Daoy (cell line): ENCODE measurements at regions not wholly inside any gene's neighbourhood (a gene's known extent, or its start where the extent isn't known, plus 50 kb on each side); places are given as distances from the start of the nearest gene placed in this dataset.

Experiments
- DNase-seq: peaks from one replicate; pipeline ENCODE4 v3.0.0-alpha.2; 2015; ENCODE audit warnings: low read depth

DNA sequence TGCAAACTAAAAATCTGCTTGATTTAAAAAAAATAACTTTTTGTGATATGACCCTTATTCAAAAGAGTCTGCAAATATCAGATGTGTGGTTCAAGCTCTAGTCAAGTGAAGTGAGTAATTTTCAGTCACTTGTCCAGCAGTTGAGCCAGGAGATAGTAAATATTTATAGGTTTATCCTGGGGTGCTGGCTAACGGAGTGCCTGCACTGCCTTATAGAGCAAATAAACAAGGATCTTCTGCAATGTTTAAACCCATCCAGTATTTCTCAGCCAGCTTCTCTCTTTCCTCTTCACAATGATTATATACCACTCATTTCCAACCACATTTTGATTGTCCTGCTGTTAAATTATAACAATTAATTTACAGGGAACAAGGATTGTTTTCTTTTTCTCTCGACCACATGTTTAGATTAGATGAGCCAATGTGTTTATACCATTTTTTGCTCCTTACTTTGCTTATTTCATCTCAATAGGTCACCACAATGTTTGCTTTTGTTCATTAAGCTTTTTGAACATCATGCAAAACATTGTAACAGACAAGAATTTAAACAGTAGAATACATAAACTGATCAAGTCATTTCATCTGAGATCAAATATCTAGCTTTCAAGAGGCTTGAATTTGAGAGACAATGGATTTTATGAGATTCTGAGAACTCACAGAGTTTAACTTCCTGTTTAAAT is 60.3 kb upstream of the GREM2 start:
- DNase-seq, result no peak

GRCh38 chr1:240667351-240667750 is 55.4 kb upstream of the GREM2 start:
- no peak for DNase-seq

GRCh38 chr1:240666568-240667198 is 54.7 kb upstream of the GREM2 start:
- no peak for DNase-seq

GRCh38 chr1:240663169-240663879 is 51.4 kb upstream of the GREM2 start:
- DNase-seq, result no peak
